Germinal center (tissue), 1 donor: ENCODE measurements at regions not wholly inside any gene's neighbourhood (a gene's known extent, or its start where the extent isn't known, plus 50 kb on each side); places are given as distances from the start of the nearest gene placed in this dataset.
"Not testable (repeated sequence)": the region's sequence is repeated elsewhere in the genome, so short reads cannot be mapped to it uniquely, and the experiment has no call there.

ENCODE experiments used
- DNase-seq: peaks from one replicate; pipeline ENCODE4 v3.0.0; 2012; ENCODE audit warnings: mixed read lengths, low spot score

GRCh38 chr5:174558190-174558589 is 166.2 kb upstream of the MSX2 start:
- DNase-seq = no peak

DNA sequence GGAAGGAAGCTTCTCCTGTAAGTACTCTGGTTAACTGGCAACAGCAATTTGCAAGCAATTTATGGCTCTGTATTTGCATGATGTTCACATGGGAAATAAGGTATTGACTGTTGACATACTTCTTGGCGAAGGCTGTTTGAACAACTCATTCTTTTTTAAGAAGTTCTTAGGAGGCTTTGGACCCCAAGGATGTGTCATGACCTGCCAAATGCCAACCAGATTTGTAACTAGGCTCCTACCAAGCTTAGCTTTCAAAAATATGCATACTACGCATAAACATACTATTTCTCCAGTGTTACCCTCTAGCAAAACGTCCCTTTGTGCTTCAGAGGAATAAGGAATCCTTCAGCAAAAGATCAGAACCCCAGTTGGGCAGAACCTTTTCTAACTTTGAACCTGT is 165.2 kb upstream of the MSX2 start:
- no peak for DNase-seq

DNA sequence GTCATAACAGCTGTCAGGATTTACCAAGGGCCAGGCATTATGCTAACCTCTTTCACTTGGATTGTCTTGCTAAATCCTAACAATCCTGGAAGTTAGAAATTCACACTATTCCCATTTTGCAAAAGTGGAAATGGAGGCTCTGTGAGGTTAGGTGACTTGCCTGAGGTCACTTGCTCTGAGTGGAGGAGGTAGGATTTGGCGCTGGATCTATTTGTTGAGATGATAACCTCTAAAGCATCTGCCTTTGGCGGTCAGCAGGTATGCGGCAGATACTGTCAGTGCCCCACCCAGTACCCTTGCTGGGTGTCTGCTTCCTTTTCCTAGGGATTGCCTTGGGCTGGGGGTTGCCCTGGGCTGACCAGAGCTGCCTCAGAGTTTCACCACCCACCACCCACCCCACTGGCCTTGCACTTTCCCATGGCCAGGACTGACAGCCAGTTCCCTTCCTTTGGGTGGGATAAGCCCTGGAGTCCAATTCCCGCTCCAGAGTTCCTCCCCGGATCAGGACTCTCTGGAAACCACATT is 164.8 kb upstream of the MSX2 start:
- no peak for DNase-seq

GRCh38 chr5:174560861-174561260 is 163.5 kb upstream of the MSX2 start:
- no peak for DNase-seq

- not testable (repeated sequence) for DNase-seq
Measured at GRCh38 chr5:174563040-174563439, 161.3 kb upstream of the MSX2 start.

GRCh38 chr5:174563899-174564298 is 160.5 kb upstream of the MSX2 start:
- DNase-seq = no peak

DNA sequence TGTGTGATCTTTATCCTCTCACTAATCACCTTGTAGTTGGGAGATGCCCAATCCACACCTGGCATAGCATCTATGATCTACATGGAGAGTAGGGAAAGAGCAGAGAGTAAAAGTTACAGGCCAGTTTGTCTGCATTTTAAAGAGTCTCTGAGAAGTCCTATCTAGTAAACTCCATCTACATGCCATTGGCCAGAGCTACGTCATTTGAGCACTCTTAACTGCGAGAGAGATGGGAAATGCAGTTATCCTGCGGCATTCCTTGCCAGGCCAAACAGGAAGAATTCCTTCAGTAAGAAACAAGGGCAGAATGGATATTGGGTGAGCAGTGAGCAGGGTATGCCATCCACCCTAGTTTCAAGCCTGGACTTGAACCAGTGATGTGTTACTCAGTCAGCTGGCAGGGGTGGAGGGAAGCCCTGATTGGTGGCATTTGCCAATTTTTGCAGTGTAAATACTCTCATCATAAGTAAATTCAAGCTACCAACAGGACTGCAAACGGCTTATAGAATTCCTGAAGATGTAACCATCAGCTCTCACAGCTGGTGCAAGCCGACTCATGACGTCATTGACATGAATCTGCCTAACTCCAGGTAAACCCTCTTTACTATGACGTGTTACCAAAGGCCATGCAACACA is 156.8 kb upstream of the MSX2 start:
- DNase-seq = no peak

DNA sequence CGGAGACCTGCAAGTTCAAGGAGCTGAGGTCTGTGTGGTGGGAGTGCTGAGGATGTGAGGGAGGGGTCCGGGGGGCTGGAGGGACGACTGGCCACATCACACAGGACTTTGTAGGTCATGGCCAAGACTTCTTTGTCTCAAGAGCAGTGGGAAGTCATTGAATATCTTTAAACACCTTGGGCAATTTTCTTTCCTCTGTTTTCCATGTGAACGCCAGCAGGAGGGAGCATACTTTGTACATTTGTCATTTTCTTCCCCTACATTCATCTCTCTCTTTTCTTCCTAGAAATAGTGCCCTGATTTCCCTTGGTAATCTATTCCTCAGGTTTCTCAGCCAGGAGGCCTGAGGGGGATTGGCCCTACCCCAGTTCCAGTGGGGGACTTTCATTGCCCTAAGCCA is 153.7 kb upstream of the MSX2 start:
- DNase-seq = no peak

- DNase-seq = no peak
Measured at GRCh38 chr5:174571662-174572397, 152.6 kb upstream of the MSX2 start.

GRCh38 chr5:174572591-174572990 is 151.8 kb upstream of the MSX2 start:
- DNase-seq = no peak

- no peak for DNase-seq
Measured at GRCh38 chr5:174573221-174573994, 151.0 kb upstream of the MSX2 start.

DNA sequence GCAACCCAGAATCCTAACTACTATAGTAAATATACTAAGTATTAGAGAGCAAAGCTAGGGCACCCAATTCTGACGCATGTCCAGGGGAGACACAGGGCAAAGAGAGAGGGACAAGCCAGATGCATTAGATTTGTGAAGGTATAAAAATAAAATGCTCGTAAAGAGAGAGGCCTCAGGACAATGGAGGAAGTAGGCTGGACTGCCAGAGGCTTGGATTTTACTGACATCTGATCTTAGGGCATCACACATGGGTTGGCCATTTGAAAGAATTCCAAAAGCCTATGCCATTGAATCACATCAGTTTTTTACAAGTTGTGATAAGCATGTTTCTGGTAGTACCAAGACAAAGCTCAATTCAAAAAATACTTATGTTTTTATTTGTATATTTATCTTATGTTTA is 149.3 kb upstream of the MSX2 start:
- DNase-seq = no peak

DNA sequence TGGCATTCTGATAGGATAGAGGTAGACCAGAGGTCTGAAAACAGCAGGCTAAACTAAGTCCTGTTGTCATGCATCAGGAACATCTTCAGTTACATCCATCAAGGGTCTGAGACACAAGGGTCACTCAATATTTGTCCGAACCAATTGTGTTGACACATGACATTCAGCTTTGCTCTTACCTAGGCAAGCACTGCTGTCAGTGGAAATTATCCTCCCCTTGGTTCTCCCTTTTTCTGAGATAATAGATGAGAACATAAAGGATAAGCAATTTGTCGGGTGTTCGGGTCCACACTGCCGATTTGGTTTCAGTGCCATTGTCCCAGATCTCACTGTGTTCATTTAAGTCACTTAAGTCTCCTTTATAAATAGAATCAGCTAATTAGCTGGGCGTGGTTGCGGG is 148.3 kb upstream of the MSX2 start:
- DNase-seq = no peak

- DNase-seq = no peak
Measured at GRCh38 chr5:174581479-174581878, 142.9 kb upstream of the MSX2 start.

GRCh38 chr5:174581894-174582293 is 142.5 kb upstream of the MSX2 start:
- no peak for DNase-seq

DNA sequence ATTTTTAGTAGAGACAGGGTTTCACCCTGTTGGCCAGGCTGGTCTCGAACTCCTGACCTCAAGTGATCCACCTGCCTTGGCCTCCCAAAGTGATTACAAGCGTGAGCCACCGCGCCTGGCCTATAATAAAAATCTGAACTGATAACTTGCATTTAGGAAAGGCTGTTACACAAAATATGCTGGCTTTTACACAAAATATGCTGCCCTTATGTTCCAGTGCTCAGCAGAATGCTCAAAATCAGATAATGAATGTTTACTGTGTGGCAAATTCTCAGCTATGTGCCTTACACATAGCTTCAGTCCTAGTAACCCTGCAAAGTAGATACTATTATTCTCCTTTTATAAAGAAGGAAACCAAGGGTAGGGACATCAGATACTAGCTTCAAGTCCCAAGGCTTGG is 141.3 kb upstream of the MSX2 start:
- DNase-seq = no peak

GRCh38 chr5:174585472-174585871 is 138.9 kb upstream of the MSX2 start:
- DNase-seq = no peak

DNA sequence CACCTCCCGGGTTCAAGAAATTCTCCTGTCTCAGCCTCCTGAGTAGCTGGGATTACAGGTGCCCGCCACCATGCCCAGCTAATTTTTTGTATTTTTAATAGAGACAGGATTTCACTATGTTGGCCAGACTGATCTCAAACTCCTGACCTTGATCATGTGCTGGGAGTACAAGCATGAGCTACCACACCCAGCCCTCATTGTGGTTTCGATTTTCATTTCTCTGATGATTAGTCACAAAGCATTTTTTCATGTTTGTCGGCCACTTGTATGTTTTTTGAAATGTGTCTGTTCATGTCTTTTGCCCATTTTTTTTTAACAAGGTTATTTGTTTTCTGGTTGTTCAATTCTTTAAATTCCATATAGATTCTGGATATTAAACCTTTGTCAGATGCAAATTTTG is 138.2 kb upstream of the MSX2 start:
- DNase-seq = not testable (repeated sequence)

- no peak for DNase-seq
Measured at GRCh38 chr5:174589011-174589410, 135.4 kb upstream of the MSX2 start.

GRCh38 chr5:174589599-174589998 is 134.8 kb upstream of the MSX2 start:
- DNase-seq = no peak

GRCh38 chr5:174590820-174591219 is 133.6 kb upstream of the MSX2 start:
- DNase-seq = no peak

DNA sequence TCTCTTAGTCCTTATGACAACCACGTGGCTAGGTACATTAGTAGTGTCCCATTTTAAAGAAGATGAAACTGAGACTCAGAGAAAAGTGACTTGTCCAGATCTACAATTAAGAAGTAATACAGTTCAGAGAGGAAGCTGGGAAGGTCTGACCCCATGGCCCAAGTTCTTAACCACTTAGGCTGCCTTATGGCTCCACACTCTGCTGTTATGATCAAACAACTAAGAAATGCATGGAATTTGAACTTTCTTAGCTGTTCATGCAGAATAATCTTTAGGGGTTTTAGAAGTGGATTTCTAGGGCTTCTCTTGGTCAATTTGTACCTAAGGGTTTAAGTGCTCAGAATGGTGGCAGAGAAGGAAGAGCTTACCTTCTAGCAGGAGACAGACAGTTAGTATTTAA is 128.0 kb upstream of the MSX2 start:
- no peak for DNase-seq

DNA sequence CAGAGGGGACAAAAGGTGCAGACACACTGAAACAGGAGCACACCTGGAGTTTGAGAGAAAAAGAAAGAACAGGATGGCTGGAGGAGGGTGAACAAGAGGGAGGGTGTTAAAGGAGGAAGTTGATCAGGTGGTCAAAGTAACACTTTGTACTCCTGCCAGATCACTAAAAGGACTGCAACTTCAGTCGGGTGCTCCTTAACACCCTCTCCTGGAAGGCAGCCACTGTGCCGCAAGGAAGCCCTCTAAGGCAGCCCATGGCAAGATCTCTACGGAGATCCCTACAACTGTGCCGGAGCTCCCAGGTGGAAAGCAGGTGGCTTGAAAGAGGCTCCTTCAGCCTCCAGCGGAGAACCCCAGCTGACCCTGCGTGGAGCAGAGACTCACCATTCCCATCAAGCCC is 124.4 kb upstream of the MSX2 start:
- DNase-seq = no peak
